Neural progenitor cell (in vitro differentiated cells): ENCODE measurements at regions not wholly inside any gene's neighbourhood (a gene's known extent, or its start where the extent isn't known, plus 50 kb on each side); places are given as distances from the start of the nearest gene placed in this dataset.

Experiments used
- DNase-seq: peaks from one replicate; pipeline ENCODE4 v3.0.0-alpha.2; 2016; ENCODE audit warnings: low spot score
- H2AFZ ChIP-seq: fragments of 200-600 bp; sonication (generic); replicated peaks from 2 replicates; pipeline ENCODE4 v1.6.1; 2016; ENCODE audit warnings: antibody characterized with exemption
- H3F3A ChIP-seq: fragments of 200-600 bp; sonication (generic); 2 replicates; pipeline ENCODE4 v1.6.1; 2016; ENCODE audit warnings: antibody characterized with exemption, low read depth
- H3K27ac ChIP-seq: fragments of 200-600 bp; sonication (generic); 2 replicates; pipeline ENCODE4 v1.5.1; 2016; ENCODE audit warnings: mild to moderate bottlenecking
- H3K27me3 ChIP-seq: fragments of 200-600 bp; sonication (generic); 2 replicates; pipeline ENCODE4 v1.6.1; 2016; ENCODE audit warnings: mild to moderate bottlenecking, moderate library complexity
- H3K36me3 ChIP-seq: fragments of 200-600 bp; sonication (generic); 2 replicates; pipeline ENCODE4 v1.5.1; 2016
- H3K4me1 ChIP-seq: fragments of 200-600 bp; sonication (generic); 2 replicates; pipeline ENCODE4 v1.6.1; 2016; ENCODE audit warnings: mixed run types
- H3K4me2 ChIP-seq: fragments of 200-600 bp; sonication (generic); 2 replicates; pipeline ENCODE4 v1.6.1; 2016
- H3K4me3 ChIP-seq: fragments of 200-600 bp; sonication (generic); 2 replicates; pipeline ENCODE4 v1.5.1; 2016
- H3K79me2 ChIP-seq: fragments of 200-600 bp; sonication (generic); 2 replicates; pipeline ENCODE4 v1.6.1; 2016; ENCODE audit warnings: low read depth
- H3K9ac ChIP-seq: fragments of 200-600 bp; sonication (generic); 2 replicates; pipeline ENCODE4 v1.6.1; 2016
- H3K9me3 ChIP-seq: fragments of 200-600 bp; sonication (generic); 2 replicates; pipeline ENCODE4 v1.5.1; 2016; ENCODE audit warnings: low read depth
- H4K20me1 ChIP-seq: fragments of 200-600 bp; sonication (generic); 2 replicates; pipeline ENCODE4 v1.6.1; 2016; ENCODE audit warnings: low read depth
- H3K27ac Mint-ChIP-seq: 3 replicates; pipeline ENCODE4 v1.8.0; 2021; ENCODE audit warnings: mixed read lengths
- H3K27me3 Mint-ChIP-seq: 2 replicates; pipeline ENCODE4 v1.8.0; 2022; ENCODE audit warnings: low read depth, mild to moderate bottlenecking, inconsistent platforms, moderate library complexity, mixed read lengths; ENCODE audit not compliant: insufficient read depth
- H3K36me3 Mint-ChIP-seq: 3 replicates; pipeline ENCODE4 v1.8.0; 2021; ENCODE audit warnings: mixed read lengths
- H3K4me1 Mint-ChIP-seq: 3 replicates; pipeline ENCODE4 v1.8.0; 2021; ENCODE audit warnings: mixed read lengths
- H3K4me3 Mint-ChIP-seq: 3 replicates; pipeline ENCODE4 v1.8.0; 2021; ENCODE audit warnings: mild to moderate bottlenecking, moderate library complexity, mixed read lengths
- H3K9me3 Mint-ChIP-seq: 3 replicates; pipeline ENCODE4 v1.8.0; 2020; ENCODE audit warnings: mixed read lengths
- CTCF ChIP-seq: fragments of 200-600 bp; sonication (generic); IDR thresholded peaks from 2 replicates; pipeline ENCODE4 v1.5.1; 2017; ENCODE audit warnings: antibody characterized with exemption, mild to moderate bottlenecking
- EZH2 ChIP-seq: fragments of 200-600 bp; sonication (generic); IDR thresholded peaks from 2 replicates; pipeline ENCODE4 v1.6.1; 2017; ENCODE audit warnings: antibody characterized with exemption, mild to moderate bottlenecking, moderate library complexity
- EZH2phosphoT487 ChIP-seq: fragments of 200-600 bp; sonication (generic); IDR thresholded peaks from 2 replicates; pipeline ENCODE4 v1.6.1; 2017; ENCODE audit warnings: antibody characterized with exemption

- no peak for TF ChIP-seq EZH2
- TF ChIP-seq CTCF = peak; percentile 50
- no peaks in the 10 kb centered on the region for H3K4me1 Mint-ChIP-seq
Measured at GRCh38 chr3:145807990-145808389, 353.0 kb downstream of the PLOD2 start.

GRCh38 chr3:145812391-145812790 lies 348.6 kb downstream of the PLOD2 start:
- no peaks in the 10 kb centered on the region for H3K4me1 Mint-ChIP-seq
- Histone ChIP-seq H3K36me3 (no peaks in the 10 kb centered on the region), H4K20me1 (no peaks in the 10 kb centered on the region), H3F3A (no peaks in the 10 kb centered on the region), H3K79me2 (no peaks in the 10 kb centered on the region), H3K4me1 (no peaks in the 10 kb centered on the region), H3K9me3 (no peaks in the 10 kb centered on the region), H3K27ac (no peak overlapping the region), H3K9ac (no peak overlapping the region), H2AFZ (no peak overlapping the region), H3K4me3 (no peak overlapping the region), H3K4me2 (no peak overlapping the region), H3K27me3 (no peaks in the 10 kb centered on the region)
- H3K36me3 Mint-ChIP-seq = no peaks in the 10 kb centered on the region
- TF ChIP-seq EZH2phosphoT487 (no peak), EZH2 (no peak), CTCF (no peak)
- H3K27me3 Mint-ChIP-seq = no peaks in the 10 kb centered on the region
- no peak overlapping the region for H3K27ac Mint-ChIP-seq
- H3K9me3 Mint-ChIP-seq = no peaks in the 10 kb centered on the region
- no peak for DNase-seq
- H3K4me3 Mint-ChIP-seq = no peak overlapping the region

More at GRCh38 chr3:145807990-145808389, 353.0 kb downstream of the PLOD2 start:
- DNase-seq = peak; percentile 29
- H3K36me3 Mint-ChIP-seq = no peaks in the 10 kb centered on the region
- no peaks in the 10 kb centered on the region for H3K9me3 Mint-ChIP-seq
- Histone ChIP-seq H3K27ac (no peak overlapping the region), H4K20me1 (no peaks in the 10 kb centered on the region), H3K4me1 (no peaks in the 10 kb centered on the region), H3F3A (no peaks in the 10 kb centered on the region), H3K79me2 (no peaks in the 10 kb centered on the region), H3K4me2 (no peak overlapping the region), H3K9me3 (no peaks in the 10 kb centered on the region), H3K9ac (no peak overlapping the region), H2AFZ (no peak overlapping the region), H3K36me3 (no peaks in the 10 kb centered on the region), H3K27me3 (no peaks in the 10 kb centered on the region), H3K4me3 (no peak overlapping the region)
- no peak overlapping the region for H3K27ac Mint-ChIP-seq
- H3K4me3 Mint-ChIP-seq = no peak overlapping the region
- H3K27me3 Mint-ChIP-seq = no peaks in the 10 kb centered on the region

- no peaks in the 10 kb centered on the region for H3K27me3 Mint-ChIP-seq
- H2AFZ ChIP-seq = no peak overlapping the region
- no peaks in the 10 kb centered on the region for H3K9me3 Mint-ChIP-seq
- H3K27ac ChIP-seq = no peak overlapping the region
- H3K4me3 ChIP-seq = no peak overlapping the region
- H3K36me3 ChIP-seq = no peaks in the 10 kb centered on the region
- no peak overlapping the region for H3K27ac Mint-ChIP-seq
- H3K9ac ChIP-seq = no peak overlapping the region
- no peaks in the 10 kb centered on the region for H4K20me1 ChIP-seq
- no peaks in the 10 kb centered on the region for H3K4me1 ChIP-seq
- no peak overlapping the region for H3K4me2 ChIP-seq
- no peaks in the 10 kb centered on the region for H3K36me3 Mint-ChIP-seq
- H3K79me2 ChIP-seq = no peaks in the 10 kb centered on the region
- no peaks in the 10 kb centered on the region for H3F3A ChIP-seq
- DNase-seq = no peak
- no peak overlapping the region for H3K4me3 Mint-ChIP-seq
- H3K9me3 ChIP-seq = no peaks in the 10 kb centered on the region
- no peak for TF ChIP-seq EZH2phosphoT487
- TF ChIP-seq CTCF = no peak
- TF ChIP-seq EZH2 = no peak
- H3K4me1 Mint-ChIP-seq = no peaks in the 10 kb centered on the region
- no peaks in the 10 kb centered on the region for H3K27me3 ChIP-seq
Measured at GRCh38 chr3:145815707-145816413, 345.1 kb downstream of the PLOD2 start.
